ENCODE measurements at regions not wholly inside any gene's neighbourhood (a gene's known extent, or its start where the extent isn't known, plus 50 kb on each side); places are given as distances from the start of the nearest gene placed in this dataset.

- no peak for TF ChIP-seq CTCF (IDR thresholded peaks at IDR 0.05; ENCODE audit: low read depth, low read length)
- no peak for TF ChIP-seq POLR2A (IDR thresholded peaks at IDR 0.05; ENCODE audit: extremely low read depth, insufficient read length)
- TF ChIP-seq MAX (IDR thresholded peaks at IDR 0.05; ENCODE audit: low read depth, low read length) = no peak
- no peak for TF ChIP-seq MYC (IDR thresholded peaks at IDR 0.05; ENCODE audit: low read depth, low read length)
Observed at GRCh38 chr6:126919947-126920346, 198.5 kb upstream of the RSPO3 start.

All from NB4 (cell line).